A673 (cell line): ENCODE measurements at regions not wholly inside any gene's neighbourhood (a gene's known extent, or its start where the extent isn't known, plus 50 kb on each side); places are given as distances from the start of the nearest gene placed in this dataset.
A peak's percentile ranks its signal among the peaks of the same experiment; 100 is the strongest.
"Not testable (repeated sequence)": the region's sequence is repeated elsewhere in the genome, so short reads cannot be mapped to it uniquely, and the experiment has no call there.

ENCODE experiments used
- BruUV-seq: library from RNA; stranded (reverse); fragments of 400-500 nt; replicated peaks from 2 replicates; lab custom pipeline; 2021; lab: Mats Ljungman, UMichigan
- CTCF ChIA-PET: fragments of 300-600 bp; sonication (Branson Sonifier 250); formaldehyde crosslinking; loops from one replicate; lab custom pipeline; 2022; ENCODE audit warnings: antibody characterized with exemption; lab: Charles Lee
- POLR2A ChIA-PET: fragments of 300-600 bp; sonication (Branson Sonifier 250); formaldehyde crosslinking; loops from one replicate; lab custom pipeline; 2022; ENCODE audit warnings: antibody characterized with exemption; ENCODE audit not compliant: low non-redundant PET; lab: Charles Lee
- DNase-seq: peaks from one replicate; pipeline ENCODE4 v3.0.0-alpha.2; 2015; ENCODE audit warnings: low spot score
- H3K27ac ChIP-seq: fragments of 200-600 bp; sonication (generic); 2 replicates; pipeline ENCODE4 v1.5.1; 2016; ENCODE audit warnings: mixed run types, low read depth, mild to moderate bottlenecking, mixed read lengths, antibody characterized with exemption, low read length; ENCODE audit not compliant: poor library complexity, severe bottlenecking
- H3K27me3 ChIP-seq: fragments of 200-600 bp; sonication (generic); replicated peaks from 2 replicates; pipeline ENCODE4 v1.6.1; 2017; ENCODE audit warnings: mixed run types, low read depth, mild to moderate bottlenecking, mixed read lengths, antibody characterized with exemption, low read length; ENCODE audit not compliant: insufficient read depth, poor library complexity
- H3K36me3 ChIP-seq: fragments of 200-600 bp; sonication (generic); 2 replicates; pipeline ENCODE4 v1.6.1; 2016; ENCODE audit warnings: mixed run types, mild to moderate bottlenecking, mixed read lengths, antibody characterized with exemption, low read length; ENCODE audit not compliant: insufficient read depth, poor library complexity, severe bottlenecking
- H3K4me1 ChIP-seq: fragments of 200-600 bp; sonication (generic); 2 replicates; pipeline ENCODE4 v1.6.1; 2017; ENCODE audit warnings: mixed run types, mild to moderate bottlenecking, mixed read lengths, antibody characterized with exemption, low read length; ENCODE audit not compliant: insufficient read depth, poor library complexity, severe bottlenecking
- H3K4me3 ChIP-seq: fragments of 200-600 bp; sonication (generic); 2 replicates; pipeline ENCODE4 v1.5.1; 2016; ENCODE audit warnings: low read depth, mixed run types, mild to moderate bottlenecking, mixed read lengths, low read length; ENCODE audit not compliant: poor library complexity, severe bottlenecking
- H3K9me3 ChIP-seq: fragments of 200-600 bp; sonication (generic); 2 replicates; pipeline ENCODE4 v1.6.1; 2016; ENCODE audit warnings: mixed run types, low read depth, mild to moderate bottlenecking, mixed read lengths, antibody characterized with exemption, low read length; ENCODE audit not compliant: poor library complexity, severe bottlenecking
- EZH2 ChIP-seq: fragments of 200-600 bp; sonication (generic); IDR thresholded peaks from 2 replicates; pipeline ENCODE4 v1.6.1; 2017; ENCODE audit warnings: borderline replicate concordance, low read depth, mild to moderate bottlenecking, mixed read lengths, antibody characterized with exemption, low read length; ENCODE audit not compliant: poor library complexity, severe bottlenecking
- intact Hi-C: fragments of 100-400 bp; cut with micrococcal nuclease; formaldehyde crosslinking; loops from one replicate; pipeline ENCODE4 v1.10.0; 2022; ENCODE audit not compliant: unreplicated experiment
- TF ChIP-seq, protein P1 (sequence below): fragments of 300-800, 200-600 bp; sonication (generic); conservative IDR thresholded peaks from 2 replicates; pipeline ENCODE4 v1.5.1; 2017; ENCODE audit warnings: low read depth, mild to moderate bottlenecking, antibody characterized with exemption, low read length, moderate library complexity, mixed read lengths

DNA sequence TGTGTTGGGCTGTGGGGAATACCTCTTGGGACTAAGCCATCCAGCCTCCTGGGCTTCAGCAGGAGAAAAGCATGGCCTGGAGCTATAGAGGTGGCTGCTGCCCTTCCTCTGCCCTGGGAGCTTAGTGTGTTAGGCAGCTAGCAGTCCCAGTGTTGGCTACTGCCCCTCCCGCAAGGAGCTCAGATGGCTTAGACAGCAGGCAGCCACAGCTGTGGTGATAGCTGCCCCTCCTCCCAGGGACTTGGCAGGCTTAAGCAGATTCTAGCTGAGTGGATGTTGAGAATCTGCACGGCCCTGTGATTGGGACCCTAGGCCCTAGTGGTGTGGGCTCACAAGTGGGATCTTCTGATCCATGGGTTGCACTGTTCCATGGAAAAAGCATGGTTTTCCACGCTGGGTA lies 264.5 kb downstream of the TDRD3 start:
- ChIA-PET CTCF (interaction anchor here (0.5 kb wide), 1 partner anchor 51 kb away, joined by 4 read pairs; no protein-coding TSS in a partner anchor), POLR2A (interaction anchor here (0.7 kb wide), 2 partner anchors 14 to 1753 kb away, joined by 7 to 15 read pairs; no protein-coding TSS in a partner anchor)
- Histone ChIP-seq H3K4me1 (no peaks in the 10 kb centered on the region), H3K27ac (no peak overlapping the region), H3K27me3 (no peaks in the 10 kb centered on the region), H3K36me3 (no peaks in the 10 kb centered on the region), H3K4me3 (no peak overlapping the region), H3K9me3 (no peaks in the 10 kb centered on the region)
- peak; percentile 40 for DNase-seq
- no TSS peak for BruUV-seq
- intact Hi-C loops = no loop called here
- TF ChIP-seq, protein P1, sequence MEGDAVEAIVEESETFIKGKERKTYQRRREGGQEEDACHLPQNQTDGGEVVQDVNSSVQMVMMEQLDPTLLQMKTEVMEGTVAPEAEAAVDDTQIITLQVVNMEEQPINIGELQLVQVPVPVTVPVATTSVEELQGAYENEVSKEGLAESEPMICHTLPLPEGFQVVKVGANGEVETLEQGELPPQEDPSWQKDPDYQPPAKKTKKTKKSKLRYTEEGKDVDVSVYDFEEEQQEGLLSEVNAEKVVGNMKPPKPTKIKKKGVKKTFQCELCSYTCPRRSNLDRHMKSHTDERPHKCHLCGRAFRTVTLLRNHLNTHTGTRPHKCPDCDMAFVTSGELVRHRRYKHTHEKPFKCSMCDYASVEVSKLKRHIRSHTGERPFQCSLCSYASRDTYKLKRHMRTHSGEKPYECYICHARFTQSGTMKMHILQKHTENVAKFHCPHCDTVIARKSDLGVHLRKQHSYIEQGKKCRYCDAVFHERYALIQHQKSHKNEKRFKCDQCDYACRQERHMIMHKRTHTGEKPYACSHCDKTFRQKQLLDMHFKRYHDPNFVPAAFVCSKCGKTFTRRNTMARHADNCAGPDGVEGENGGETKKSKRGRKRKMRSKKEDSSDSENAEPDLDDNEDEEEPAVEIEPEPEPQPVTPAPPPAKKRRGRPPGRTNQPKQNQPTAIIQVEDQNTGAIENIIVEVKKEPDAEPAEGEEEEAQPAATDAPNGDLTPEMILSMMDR = no peak

DNA sequence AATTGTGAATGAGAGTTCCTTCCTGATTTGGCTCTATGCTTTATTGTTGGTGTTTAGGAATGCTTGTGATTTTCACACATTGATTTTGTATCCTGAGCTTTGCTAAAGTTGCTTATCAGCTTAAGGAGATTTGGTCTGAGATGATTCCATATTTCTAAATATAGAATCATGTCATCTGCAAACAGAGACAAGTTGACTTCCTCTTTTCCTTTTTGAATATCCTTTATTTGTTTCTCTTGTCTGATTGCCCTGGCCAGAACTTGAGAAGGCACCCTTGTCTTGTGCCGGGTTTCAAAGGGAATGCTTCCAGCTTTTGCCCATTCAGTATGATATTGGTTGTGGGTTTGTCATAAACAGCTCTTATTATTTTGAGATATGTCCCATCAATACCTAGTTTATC lies 260.6 kb downstream of the TDRD3 start:
- H3K9me3 ChIP-seq, DNase-seq, H3K36me3 ChIP-seq, POLR2A ChIA-PET, H3K4me1 ChIP-seq, CTCF ChIA-PET, H3K27me3 ChIP-seq, H3K27ac ChIP-seq, H3K4me3 ChIP-seq, BruUV-seq: not testable (repeated sequence)
- intact Hi-C loops = loop anchor here (10.0 kb wide), 2 partner anchors 327 to 1297 kb away; no protein-coding TSS in a partner anchor

DNA sequence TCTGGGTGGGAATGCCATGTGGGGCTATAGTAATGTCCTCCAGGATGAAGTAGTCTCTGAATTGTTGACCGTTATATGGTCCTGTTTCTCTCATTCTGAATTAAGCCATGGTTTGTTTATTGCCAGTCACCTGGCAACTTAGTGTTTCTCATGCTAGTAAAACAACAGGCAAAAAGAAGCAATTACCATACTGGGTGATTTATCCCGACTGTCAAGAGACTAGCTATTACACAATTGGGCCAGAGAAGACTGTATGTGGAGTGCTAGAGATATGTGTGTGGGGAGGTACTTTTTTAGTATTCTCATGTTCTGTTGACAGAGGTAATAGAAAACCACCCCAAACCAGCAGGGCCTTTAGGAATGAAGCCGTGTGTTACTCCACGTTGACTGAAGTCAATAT lies 258.2 kb downstream of the TDRD3 start:
- Histone ChIP-seq H3K27ac (no peak overlapping the region), H3K4me3 (no peak overlapping the region), H3K27me3 (no peaks in the 10 kb centered on the region), H3K4me1 (no peaks in the 10 kb centered on the region), H3K36me3 (no peaks in the 10 kb centered on the region), H3K9me3 (no peaks in the 10 kb centered on the region)
- TF ChIP-seq, protein P1 = no peak
- no peak for TF ChIP-seq EZH2
- intact Hi-C loops = loop anchor here (10.0 kb wide), 2 partner anchors 330 to 1300 kb away; no protein-coding TSS in a partner anchor
- DNase-seq = no peak
- BruUV-seq = no TSS peak
- ChIA-PET CTCF (interaction anchor here (0.6 kb wide), 1 partner anchor 605 kb away, joined by 3 read pairs; no protein-coding TSS in a partner anchor), POLR2A (no interaction called here)

DNA sequence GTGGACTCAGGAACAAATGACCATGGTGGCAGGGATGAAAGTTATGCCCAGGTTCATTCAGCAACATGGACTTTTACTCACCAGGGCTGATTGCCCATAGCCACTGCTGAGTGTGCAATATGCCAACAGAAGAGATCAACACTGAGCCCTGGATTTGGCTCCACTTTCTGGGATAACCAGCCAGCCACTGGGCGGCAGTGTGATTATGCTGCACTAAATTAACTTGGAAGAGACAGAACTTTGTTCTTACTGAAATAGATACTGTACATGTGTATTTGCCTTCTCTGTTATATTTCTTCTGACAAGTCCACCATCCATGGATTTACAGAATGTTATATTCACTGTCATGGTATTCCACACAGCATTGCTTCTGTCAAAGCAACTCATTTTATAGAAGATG lies 257.4 kb downstream of the TDRD3 start:
- no peaks in the 10 kb centered on the region for H3K36me3 ChIP-seq
- DNase-seq = peak; percentile 67
- no peaks in the 10 kb centered on the region for H3K4me1 ChIP-seq
- CTCF ChIA-PET = interaction anchor here (0.6 kb wide), 1 partner anchor 130 kb away, joined by 5 read pairs; no protein-coding TSS in a partner anchor
- no peak overlapping the region for H3K4me3 ChIP-seq
- no peaks in the 10 kb centered on the region for H3K27me3 ChIP-seq
- TF ChIP-seq, protein P1 = peak; percentile 88
- no peak for TF ChIP-seq EZH2
- intact Hi-C loops = loop anchor here (5.0 to 10.0 kb wide), 5 partner anchors 103 to 1300 kb away; no protein-coding TSS in a partner anchor
- BruUV-seq = no TSS peak
- H3K27ac ChIP-seq = no peak overlapping the region
- POLR2A ChIA-PET = no interaction called here
- H3K9me3 ChIP-seq = no peaks in the 10 kb centered on the region
